ENCODE measurements at regions not wholly inside any gene's neighbourhood (a gene's known extent, or its start where the extent isn't known, plus 50 kb on each side); places are given as distances from the start of the nearest gene placed in this dataset.

DNA sequence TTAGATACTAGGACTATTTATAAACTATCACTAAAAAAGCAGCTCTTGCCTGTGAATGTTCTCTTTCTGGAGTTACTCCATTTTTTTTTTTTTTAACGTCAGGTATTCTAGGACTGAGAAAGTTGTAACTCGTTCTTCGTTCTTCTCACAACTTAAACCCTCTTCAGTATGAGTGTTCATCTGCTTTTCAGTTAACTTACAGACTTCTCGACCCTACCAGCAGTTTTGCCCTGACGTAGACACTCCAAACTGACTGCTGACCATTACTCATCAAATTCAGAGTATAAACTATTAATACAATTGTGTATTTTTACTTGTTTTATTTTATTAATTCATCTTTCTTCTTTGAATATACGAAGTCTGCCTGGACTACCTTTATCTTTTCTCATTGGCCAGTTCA lies 353.1 kb downstream of the GPR37 start:
- ATAC-seq (ENCODE audit: low read depth), result no peak
- intact Hi-C loops (cut with micrococcal nuclease), result no loop called here
- Mint-ChIP-seq H3K4me1 (no peaks in the 10 kb centered on the region), H3K27ac (no peak overlapping the region), H3K36me3 (ENCODE audit: low read depth) (no peaks in the 10 kb centered on the region), H3K4me3 (no peak overlapping the region), H3K9me3 (no peaks in the 10 kb centered on the region), H3K27me3 (no peaks in the 10 kb centered on the region)
- ChIA-PET CTCF (no interaction called here), POLR2A (no interaction called here)
- DNase-seq, result no peak
- TF ChIP-seq, protein P1, sequence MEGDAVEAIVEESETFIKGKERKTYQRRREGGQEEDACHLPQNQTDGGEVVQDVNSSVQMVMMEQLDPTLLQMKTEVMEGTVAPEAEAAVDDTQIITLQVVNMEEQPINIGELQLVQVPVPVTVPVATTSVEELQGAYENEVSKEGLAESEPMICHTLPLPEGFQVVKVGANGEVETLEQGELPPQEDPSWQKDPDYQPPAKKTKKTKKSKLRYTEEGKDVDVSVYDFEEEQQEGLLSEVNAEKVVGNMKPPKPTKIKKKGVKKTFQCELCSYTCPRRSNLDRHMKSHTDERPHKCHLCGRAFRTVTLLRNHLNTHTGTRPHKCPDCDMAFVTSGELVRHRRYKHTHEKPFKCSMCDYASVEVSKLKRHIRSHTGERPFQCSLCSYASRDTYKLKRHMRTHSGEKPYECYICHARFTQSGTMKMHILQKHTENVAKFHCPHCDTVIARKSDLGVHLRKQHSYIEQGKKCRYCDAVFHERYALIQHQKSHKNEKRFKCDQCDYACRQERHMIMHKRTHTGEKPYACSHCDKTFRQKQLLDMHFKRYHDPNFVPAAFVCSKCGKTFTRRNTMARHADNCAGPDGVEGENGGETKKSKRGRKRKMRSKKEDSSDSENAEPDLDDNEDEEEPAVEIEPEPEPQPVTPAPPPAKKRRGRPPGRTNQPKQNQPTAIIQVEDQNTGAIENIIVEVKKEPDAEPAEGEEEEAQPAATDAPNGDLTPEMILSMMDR (IDR thresholded peaks at IDR 0.05), result no peak

DNA sequence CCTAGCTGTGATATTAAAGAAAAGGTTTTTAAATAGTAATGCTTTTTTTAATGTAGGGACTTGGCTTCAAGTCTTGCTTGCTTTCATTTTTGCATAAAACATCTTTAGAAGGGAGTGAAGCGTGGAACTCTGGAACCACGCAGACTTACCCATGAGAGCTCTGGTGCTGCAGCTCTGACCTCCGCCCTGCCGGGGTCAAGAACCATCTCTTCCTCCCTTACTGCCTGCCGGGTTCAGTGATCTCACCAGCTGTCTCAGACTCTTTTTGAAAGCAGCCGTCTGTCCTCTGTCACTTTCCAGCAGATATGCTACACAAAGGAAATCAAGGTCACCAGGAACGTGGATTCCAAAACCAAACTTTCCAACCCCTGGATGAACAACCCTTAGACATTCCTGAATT lies 353.8 kb downstream of the GPR37 start:
- no peaks in the 10 kb centered on the region for H3K36me3 Mint-ChIP-seq (ENCODE audit: low read depth)
- DNase-seq, result no peak
- ChIA-PET CTCF (no interaction called here), POLR2A (no interaction called here)
- H3K27me3 Mint-ChIP-seq, result no peaks in the 10 kb centered on the region
- intact Hi-C loops (cut with micrococcal nuclease), result no loop called here
- H3K9me3 Mint-ChIP-seq, result no peaks in the 10 kb centered on the region
- no peak overlapping the region for H3K4me3 Mint-ChIP-seq
- ATAC-seq (ENCODE audit: low read depth), result no peak
- H3K27ac Mint-ChIP-seq, result no peak overlapping the region
- H3K4me1 Mint-ChIP-seq, result no peaks in the 10 kb centered on the region
- TF ChIP-seq, protein P1 (IDR thresholded peaks at IDR 0.05), result no peak

GRCh38 chr7:124403587-124403986 lies 362.0 kb downstream of the GPR37 start:
- Mint-ChIP-seq H3K4me1 (no peaks in the 10 kb centered on the region), H3K36me3 (ENCODE audit: low read depth) (no peaks in the 10 kb centered on the region), H3K27me3 (no peaks in the 10 kb centered on the region), H3K27ac (no peak overlapping the region), H3K9me3 (peaks cover 2% of the 10 kb centered on the region), H3K4me3 (no peak overlapping the region)
- ChIA-PET POLR2A (no interaction called here), CTCF (no interaction called here)
- TF ChIP-seq, protein P1 (IDR thresholded peaks at IDR 0.05), result no peak
- intact Hi-C loops (cut with micrococcal nuclease), result no loop called here
- no peak for ATAC-seq (ENCODE audit: low read depth)
- no peak for DNase-seq

DNA sequence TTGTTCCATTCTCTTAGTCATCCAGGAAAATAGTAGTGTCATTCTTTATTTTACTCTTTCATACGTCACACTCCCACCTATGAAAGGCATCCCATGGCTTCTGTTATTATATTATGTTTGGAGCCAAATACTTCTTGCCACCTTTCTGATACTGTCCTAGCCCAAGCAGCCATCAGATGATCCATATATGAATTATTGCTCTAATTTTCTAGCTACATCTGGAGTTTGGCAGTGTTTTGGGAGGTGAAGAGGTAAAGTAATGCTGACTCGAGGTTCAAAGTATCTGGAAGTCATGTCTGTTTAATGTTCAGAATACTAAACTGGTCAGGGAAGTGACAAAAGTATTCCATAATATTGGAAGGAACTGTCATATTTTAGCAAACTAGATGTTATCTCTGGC lies 362.5 kb downstream of the GPR37 start:
- Mint-ChIP-seq H3K4me3 (no peak overlapping the region), H3K4me1 (no peaks in the 10 kb centered on the region), H3K9me3 (peaks cover 2% of the 10 kb centered on the region), H3K27me3 (no peaks in the 10 kb centered on the region), H3K27ac (no peak overlapping the region), H3K36me3 (ENCODE audit: low read depth) (no peaks in the 10 kb centered on the region)
- intact Hi-C loops (cut with micrococcal nuclease), result no loop called here
- ChIA-PET POLR2A (no interaction called here), CTCF (no interaction called here)
- no peak for DNase-seq
- TF ChIP-seq, protein P1 (IDR thresholded peaks at IDR 0.05), result no peak
- no peak for ATAC-seq (ENCODE audit: low read depth)

DNA sequence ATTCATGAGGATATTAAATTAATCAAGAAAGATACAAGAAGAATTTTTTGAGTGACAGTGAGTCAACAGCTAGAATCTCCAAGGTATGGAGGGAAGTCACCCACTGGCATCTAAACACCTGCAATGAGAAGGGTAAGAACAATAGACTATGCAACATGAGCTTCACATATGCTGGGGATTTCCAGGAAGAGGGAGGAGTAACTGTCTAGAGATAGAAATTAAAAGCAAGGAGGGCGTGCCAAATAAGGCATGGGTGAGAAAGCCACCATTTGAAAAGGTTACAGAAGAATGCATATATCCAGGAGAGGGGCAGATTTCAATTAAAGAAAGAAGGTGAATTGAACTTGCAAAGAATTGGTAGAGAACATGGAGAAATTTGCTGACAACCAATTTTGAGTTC lies 365.7 kb downstream of the GPR37 start:
- CTCF ChIA-PET, result no interaction called here
- H3K27ac Mint-ChIP-seq, result no peak overlapping the region

More for the DNA sequence above, 365.7 kb downstream of the GPR37 start:
- DNase-seq, result no peak
- Mint-ChIP-seq H3K9me3 (no peaks in the 10 kb centered on the region), H3K4me1 (no peaks in the 10 kb centered on the region), H3K4me3 (no peak overlapping the region), H3K27me3 (no peaks in the 10 kb centered on the region), H3K36me3 (ENCODE audit: low read depth) (no peaks in the 10 kb centered on the region)
- POLR2A ChIA-PET, result no interaction called here
- intact Hi-C loops (cut with micrococcal nuclease), result no loop called here
- no peak for ATAC-seq (ENCODE audit: low read depth)
- TF ChIP-seq, protein P1 (IDR thresholded peaks at IDR 0.05), result no peak
